ENCODE measurements at regions not wholly inside any gene's neighbourhood (a gene's known extent, or its start where the extent isn't known, plus 50 kb on each side); places are given as distances from the start of the nearest gene placed in this dataset.
"Not testable (repeated sequence)": the region's sequence is repeated elsewhere in the genome, so short reads cannot be mapped to it uniquely, and the experiment has no call there.

DNA sequence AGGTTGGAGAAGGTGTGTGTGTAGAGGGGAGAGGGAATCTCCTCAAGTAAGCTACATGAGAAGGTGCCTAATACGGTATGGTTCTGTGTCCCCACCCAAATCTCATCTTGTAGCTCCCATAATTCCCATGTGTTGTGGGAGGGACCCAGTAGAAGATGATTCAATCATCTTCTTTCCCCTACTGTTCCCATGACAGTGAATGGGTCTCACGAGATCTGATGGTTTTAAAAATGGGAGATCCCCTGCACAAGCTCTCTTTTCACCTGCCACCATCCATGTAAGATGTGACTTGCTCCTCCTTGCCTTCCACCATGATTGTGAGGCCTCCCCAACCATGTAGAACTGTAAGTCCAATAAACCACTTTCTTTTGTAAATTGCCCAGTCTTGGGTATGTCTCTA lies 106.1 kb upstream of the PLEKHG1 start:
- TF ChIP-seq EZH2 (IDR thresholded peaks at IDR 0.05); POLR2AphosphoS5 (IDR thresholded peaks at IDR 0.05; ENCODE audit: borderline replicate concordance, low read depth, low read length): not testable (repeated sequence)
